CD4-positive, alpha-beta T cell treated with Interleukin-15 for 4 hours (primary cell): ENCODE measurements at regions not wholly inside any gene's neighbourhood (a gene's known extent, or its start where the extent isn't known, plus 50 kb on each side); places are given as distances from the start of the nearest gene placed in this dataset.
"Not testable (repeated sequence)": the region's sequence is repeated elsewhere in the genome, so short reads cannot be mapped to it uniquely, and the experiment has no call there.

Source experiments
- DNase-seq: peaks from one replicate; pipeline ENCODE4 v3.0.0-alpha.2; 2020; ENCODE audit warnings: low spot score

GRCh38 chr20:43837856-43838702, 76.6 kb upstream of the TOX2 start:
- no peak for DNase-seq

GRCh38 chr20:43836790-43837189, 77.9 kb upstream of the TOX2 start:
- DNase-seq = no peak

- no peak for DNase-seq
Measured at GRCh38 chr20:43835944-43836508, 78.6 kb upstream of the TOX2 start.

- DNase-seq = no peak
Measured at GRCh38 chr20:43833511-43834395, 80.9 kb upstream of the TOX2 start.

- DNase-seq = no peak
Measured at GRCh38 chr20:43832961-43833360, 81.7 kb upstream of the TOX2 start.

- DNase-seq = no peak
Measured at GRCh38 chr20:43832096-43832816, 82.4 kb upstream of the TOX2 start.

- no peak for DNase-seq
Measured at GRCh38 chr20:43831481-43832065, 83.1 kb upstream of the TOX2 start.

- no peak for DNase-seq
Measured at GRCh38 chr20:43830883-43831282, 83.8 kb upstream of the TOX2 start.

- no peak for DNase-seq
Measured at GRCh38 chr20:43829951-43830690, 84.5 kb upstream of the TOX2 start.

- DNase-seq = no peak
Measured at GRCh38 chr20:43827940-43828562, 86.6 kb upstream of the TOX2 start.

- DNase-seq = not testable (repeated sequence)
Measured at GRCh38 chr20:43826943-43827342, 87.7 kb upstream of the TOX2 start.

GRCh38 chr20:43825581-43825980, 89.1 kb upstream of the TOX2 start:
- no peak for DNase-seq

- DNase-seq = no peak
Measured at GRCh38 chr20:43825051-43825402, 89.6 kb upstream of the TOX2 start.

- no peak for DNase-seq
Measured at GRCh38 chr20:43824309-43825050, 90.2 kb upstream of the TOX2 start.

GRCh38 chr20:43821795-43822194, 92.9 kb upstream of the TOX2 start:
- no peak for DNase-seq

- no peak for DNase-seq
Measured at GRCh38 chr20:43820731-43821330, 93.8 kb upstream of the TOX2 start.

- DNase-seq = no peak
Measured at GRCh38 chr20:43812216-43812615, 85.4 kb upstream of the GTSF1L start.

- no peak for DNase-seq
Measured at GRCh38 chr20:43809206-43809819, 82.5 kb upstream of the GTSF1L start.

GRCh38 chr20:43804781-43805180, 78.0 kb upstream of the GTSF1L start:
- DNase-seq = no peak
